ENCODE measurements at regions not wholly inside any gene's neighbourhood (a gene's known extent, or its start where the extent isn't known, plus 50 kb on each side); places are given as distances from the start of the nearest gene placed in this dataset.

DNA sequence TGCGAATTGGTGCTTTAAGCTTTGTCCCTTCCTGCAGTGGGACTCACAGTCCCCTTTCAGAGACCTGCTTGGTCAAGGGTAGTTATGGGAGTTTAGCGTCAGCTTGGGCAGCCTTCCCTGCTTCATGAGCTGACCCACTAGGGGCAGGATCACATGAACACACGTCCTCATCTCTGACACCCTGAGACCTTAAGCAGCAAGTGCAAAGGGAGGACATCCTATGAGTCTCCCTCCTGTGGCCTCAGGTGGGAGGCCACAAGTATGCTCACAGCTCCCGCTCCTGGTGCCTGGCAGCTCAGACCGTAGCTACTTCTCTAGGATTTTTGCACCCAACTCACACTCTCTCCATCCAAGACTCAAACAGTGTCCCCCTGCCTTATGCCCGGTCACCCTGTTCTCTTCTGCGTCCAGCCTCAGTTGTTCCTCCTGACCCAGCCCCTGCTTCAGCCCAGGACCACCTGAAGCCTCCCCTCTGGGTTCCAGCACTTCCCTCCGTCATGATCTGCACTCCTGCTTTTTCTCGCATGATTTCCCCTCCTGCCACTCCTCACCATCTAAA is 136.6 kb upstream of the FAM20C start:
- DNase-seq (ENCODE audit: low read depth, low spot score): no peak

DNA sequence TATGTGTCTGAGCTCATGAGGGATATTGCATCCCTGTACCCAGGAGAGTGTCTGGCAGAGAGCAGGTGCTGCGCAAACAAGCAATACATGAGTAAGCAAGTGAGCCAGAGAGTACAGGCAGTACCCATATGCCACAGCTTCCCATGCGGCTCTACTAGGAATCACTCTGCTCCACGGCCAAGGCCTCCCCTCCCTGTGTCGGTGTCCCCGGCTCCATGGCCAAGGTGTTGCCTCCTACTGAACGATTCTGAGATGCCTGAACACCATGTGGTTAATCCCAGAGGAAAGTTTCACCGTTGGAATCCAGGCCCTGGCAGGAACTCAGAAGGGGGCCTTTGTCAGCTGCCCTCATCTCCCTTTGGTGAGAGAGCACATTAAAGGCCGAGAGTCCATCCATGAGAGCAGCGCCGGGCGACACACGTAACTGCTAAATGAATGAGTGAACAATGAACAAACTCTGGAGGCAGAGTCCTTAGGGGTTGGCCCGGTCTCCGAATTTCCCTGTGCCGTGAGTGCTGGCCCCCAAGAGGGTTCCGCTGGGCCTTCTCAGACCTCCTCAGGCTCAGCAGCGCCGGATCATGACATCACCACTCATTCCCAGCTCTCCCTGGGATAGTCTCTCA is 136.0 kb upstream of the FAM20C start:
- no peak overlapping the region for H3K27ac ChIP-seq
- DNase-seq (ENCODE audit: low read depth, low spot score): no peak

More for the DNA sequence above, 136.6 kb upstream of the FAM20C start:
- H3K27ac ChIP-seq: no peak overlapping the region

DNA sequence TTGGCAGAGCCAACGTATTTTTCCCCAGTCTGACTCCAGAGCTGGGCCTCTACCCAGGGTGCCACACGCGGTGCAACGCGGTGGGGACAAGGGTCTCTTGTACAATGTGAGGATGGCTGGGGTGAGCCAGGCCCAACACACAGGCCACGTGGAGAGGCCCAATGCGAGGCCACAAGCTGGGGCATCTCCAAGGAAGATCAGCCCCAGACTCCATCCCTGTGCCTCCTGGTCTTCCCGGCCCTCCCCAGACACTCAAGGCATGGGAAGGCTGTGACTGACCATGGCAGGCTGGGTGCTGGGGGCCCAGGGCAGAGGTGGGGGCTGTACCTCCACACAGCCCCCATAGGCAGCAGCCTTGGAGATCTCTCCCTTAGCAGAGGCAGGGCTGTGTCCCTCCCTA is 135.3 kb upstream of the FAM20C start:
- H3K27ac ChIP-seq: no peak overlapping the region
- DNase-seq (ENCODE audit: low read depth, low spot score): no peak

DNA sequence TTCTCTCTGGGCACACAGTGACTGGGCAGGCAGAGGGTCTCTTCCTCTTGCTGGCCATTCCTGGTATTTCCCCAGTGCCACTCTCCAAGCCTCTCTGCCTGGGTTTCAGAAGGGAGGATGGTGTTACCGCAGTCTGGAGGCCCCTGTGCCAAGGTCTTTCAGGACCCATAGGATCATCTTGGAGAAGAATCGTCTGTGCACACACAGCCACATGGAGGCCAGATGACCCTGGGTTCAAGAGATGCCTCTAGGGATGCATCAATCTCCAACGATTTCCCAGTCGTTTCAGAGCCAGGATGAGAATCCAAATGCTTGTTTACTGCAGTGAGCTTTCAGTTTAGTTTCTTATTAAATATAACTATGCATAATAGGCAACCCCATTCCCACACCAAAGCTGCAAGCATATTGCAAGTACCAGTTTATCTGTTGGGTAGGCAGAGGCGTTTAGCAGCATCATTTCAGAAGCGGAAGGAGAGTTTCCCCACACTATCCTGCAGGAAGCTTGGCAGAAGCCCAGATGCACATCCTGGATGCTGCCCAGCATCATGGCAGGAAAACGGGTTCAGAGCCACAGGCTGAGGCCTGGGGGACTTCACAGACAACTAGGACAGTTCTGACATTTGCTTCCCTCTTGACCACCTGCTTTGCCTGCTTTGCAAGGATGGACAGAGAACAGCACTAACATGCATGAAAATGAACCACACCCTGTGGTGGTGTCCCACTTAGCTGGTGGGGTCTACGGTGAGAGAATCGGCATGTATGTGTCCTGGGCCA is 134.7 kb upstream of the FAM20C start:
- no peak overlapping the region for H3K27ac ChIP-seq
- DNase-seq (ENCODE audit: low read depth, low spot score): no peak

DNA sequence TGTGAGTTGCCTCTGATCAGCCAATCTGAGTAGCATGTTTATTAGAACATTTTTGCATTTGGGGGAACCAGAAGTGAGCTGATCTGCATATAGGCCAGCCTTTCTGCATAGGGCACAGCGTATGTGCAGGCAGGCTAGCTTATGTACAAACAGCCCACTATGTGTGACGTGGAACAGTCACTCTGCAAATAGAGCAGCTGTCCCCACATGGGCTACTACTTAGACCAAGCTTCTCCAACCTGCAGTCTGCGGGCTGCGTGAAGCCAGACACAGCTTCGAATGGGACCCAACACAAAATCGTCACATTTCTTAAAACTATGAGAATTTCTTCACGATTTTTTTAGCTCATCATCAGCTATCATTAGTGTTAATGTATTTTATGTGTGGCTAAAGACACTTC is 134.1 kb upstream of the FAM20C start:
- no peak overlapping the region for H3K27ac ChIP-seq
- DNase-seq (ENCODE audit: low read depth, low spot score): no peak

DNA sequence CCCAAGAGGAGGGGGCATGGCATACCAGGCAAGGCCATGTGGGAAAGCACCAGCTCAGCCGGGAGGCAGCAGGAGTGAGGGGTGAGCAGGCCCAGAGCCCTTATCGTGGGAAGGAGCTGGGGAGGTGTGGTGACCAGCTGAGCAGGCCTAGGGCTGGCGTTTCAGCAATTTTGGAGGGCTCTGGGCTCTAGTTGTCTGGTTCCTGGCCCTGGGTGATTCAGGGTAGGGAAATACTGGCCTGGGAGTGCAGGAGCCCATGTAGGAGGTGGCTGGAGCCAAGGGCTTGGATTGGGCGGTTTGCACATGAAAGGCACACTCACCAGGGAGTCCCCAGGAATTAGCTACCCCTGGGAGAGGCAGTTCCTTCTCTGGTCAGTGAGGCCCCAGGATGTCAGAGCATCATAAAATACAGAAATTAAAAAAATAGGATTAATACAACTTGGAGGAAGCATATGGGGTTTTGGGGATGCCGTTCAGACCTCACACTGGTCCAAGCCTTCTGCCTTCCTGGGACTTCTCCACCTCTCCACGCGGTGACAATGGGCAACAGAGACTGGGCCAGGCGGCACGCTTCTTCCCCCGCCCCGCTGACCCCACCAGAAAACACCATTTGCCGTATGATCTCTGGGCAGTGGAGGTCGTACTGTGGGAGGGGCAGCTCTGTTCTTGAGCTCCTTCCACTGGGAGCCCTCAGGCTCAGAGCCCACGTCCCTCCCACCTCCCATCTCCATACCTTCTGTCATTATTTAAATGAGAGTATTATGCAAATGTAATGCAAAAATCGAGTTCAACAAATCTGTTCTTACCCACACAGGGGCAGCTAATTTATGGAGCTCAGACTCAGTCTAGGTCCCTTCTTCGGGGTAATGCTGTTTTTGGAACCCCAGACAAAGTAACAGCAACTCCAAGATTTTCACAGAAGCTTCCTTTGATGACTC is 133.0 kb upstream of the FAM20C start:
- no peak for DNase-seq (ENCODE audit: low read depth, low spot score)
- no peak overlapping the region for H3K27ac ChIP-seq

DNA sequence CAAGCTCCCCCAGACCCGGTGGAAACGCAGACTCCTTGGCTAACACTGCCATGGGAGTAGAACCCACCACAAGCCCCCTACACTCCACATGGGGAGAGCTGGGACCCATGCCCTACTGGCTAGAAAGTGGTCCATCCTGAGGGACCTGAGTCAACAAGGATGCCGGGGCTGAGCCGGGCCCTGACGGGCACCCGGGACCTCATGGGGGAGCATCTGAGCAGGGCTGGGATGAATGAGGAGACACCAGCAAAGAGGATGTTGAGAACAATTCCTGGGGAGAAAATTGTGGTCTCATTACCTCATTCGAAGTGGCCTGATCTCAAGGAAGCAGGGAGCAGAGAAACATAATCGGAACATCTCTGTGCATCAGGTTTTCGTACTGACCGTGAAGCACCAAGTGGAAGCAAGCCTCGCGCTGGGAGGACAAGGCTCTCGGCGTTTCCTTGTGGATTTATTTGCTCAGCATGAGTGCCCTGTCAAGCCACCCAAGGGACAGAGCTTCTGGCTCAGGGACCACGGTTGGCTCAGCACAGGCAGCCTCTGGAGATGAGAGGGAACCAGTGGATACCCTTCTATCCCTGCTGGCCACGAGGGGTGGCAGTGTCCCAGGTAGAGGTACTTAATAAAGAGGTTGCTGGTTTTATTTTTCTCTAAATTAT is 132.2 kb upstream of the FAM20C start:
- no peak overlapping the region for H3K27ac ChIP-seq
- no peak for DNase-seq (ENCODE audit: low read depth, low spot score)

DNA sequence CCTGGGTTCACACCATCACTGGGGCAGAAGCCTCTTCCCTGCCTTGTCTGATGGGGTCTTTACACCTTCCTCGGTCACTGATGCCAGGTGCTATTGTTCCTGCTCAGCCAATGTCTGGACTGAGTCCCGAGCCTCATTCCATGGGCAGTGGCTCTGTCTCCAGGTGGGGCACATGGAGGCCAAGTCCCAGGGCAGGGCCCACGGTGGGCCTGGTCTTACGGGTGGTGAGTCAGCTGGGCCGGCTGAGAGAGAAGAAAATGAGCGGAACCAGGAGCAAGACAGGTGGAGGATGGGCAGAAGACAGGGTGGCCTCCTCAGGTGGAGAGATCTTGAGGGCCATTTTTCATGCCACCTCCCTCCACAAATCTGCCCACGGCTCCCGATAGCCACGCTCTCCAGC is 131.7 kb upstream of the FAM20C start:
- DNase-seq (ENCODE audit: low read depth, low spot score): no peak
- H3K27ac ChIP-seq: no peak overlapping the region

DNA sequence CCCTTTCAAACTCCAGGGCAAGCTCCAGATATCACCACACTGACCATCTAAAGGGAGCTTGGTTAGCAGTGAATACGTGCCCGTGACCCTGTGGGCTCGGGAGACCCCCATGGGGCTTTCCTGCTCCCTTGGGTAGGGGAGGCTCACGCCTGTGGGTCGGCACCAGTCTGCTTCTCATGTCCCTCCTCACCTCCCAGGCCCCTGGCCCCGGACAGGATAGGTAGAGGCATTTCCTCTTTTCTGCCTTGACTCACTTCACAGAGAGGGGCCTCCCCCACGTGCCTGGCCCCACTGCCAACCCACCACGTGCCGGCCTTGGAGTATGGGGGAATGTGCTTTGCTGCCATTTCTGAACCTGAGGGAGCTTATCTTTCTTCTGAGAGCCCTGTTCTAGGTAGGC is 131.3 kb upstream of the FAM20C start:
- no peak for DNase-seq (ENCODE audit: low read depth, low spot score)
- H3K27ac ChIP-seq: no peak overlapping the region

DNA sequence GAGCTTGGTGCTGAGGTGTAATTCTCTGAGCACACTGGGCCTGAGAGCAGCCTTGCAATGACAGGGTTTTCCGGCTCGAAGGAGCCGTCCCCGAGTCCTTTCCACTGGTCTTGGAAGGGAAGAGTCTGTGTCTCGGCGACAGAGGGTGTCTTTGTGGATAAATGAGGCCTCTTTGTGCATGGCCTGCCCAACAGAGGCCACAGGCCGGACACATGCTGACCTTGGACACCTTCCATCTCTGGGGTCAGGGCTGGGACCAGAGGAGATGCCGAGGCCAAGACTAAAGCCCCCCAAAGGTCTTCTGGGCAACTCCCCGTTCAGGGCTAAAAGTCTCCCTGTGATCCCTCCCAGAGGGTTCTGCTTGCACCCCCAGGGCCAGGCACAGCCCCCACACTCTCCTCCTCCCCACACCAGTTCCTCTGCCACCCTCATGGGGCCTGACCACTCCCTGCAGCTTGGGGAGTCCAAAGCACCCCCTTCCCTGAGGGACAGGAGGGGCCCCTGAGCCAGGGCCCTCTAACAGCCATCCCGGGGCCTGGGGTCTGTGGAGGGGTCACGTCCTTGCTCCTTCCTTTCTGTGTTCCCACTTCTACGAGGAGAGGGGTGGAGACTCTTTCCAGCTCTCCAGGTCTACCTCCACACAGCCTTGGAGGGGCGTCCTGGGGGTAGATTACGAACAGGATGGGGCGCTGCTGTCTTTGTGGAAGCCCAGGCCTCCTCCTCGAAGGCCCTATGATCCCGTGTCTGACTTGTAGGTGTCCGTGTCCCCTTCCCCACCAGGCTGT is 130.6 kb upstream of the FAM20C start:
- no peak overlapping the region for H3K27ac ChIP-seq
- DNase-seq (ENCODE audit: low read depth, low spot score): no peak

DNA sequence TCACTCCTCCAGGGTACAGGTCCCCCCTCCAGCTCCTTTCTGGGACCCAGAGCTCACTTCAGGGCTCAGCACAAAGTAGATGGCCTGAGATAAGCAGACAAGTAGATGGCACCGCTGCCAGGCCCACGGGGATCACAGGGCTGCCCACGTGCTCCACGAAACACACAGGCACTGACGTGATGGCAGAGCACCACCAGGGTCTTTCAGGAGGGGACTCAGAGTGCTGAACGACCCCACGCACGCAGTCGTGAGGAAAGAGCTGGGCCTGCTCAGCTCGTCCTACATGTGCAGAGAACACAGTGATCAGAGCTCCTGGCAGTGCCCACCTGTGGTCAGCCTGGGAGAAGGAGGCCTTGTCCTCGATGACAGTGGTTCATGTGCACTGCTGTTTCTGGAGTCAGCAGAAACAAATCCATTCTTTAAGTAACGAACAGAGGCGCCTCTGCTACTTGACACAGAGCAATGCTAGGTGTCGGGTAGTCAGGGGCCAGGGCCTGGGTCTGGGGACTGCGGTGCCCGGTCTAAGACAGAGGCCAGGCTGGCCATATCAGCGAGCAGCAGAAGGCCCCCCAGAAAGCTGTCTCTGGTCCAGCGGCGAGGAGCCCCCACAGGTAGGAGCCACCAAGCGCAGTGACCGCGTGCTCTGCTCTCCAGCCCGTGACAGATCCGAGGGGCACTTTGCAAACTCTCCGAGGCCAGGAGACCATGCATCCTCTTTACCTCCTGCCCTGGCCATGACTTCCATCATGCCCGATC is 129.8 kb upstream of the FAM20C start:
- DNase-seq (ENCODE audit: low read depth, low spot score): no peak

DNA sequence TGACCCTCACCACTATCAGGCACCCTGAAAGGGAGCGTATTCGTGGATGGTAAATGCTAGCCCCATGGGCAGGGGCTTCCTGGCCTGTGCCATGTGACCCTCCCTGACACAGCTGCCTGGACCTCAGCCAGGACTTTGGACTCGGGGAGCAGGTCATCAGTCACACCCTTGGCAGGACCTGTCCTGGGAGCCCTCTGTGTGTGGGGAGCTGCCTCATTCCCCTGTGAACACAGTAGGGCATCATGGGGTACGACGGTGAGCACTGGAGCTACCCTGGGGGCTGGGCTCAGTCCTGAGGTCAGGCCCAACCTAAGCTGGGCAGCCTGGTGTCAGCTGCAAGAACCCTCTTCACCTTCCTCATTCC is 129.3 kb upstream of the FAM20C start:
- no peak for DNase-seq (ENCODE audit: low read depth, low spot score)
- no peak overlapping the region for H3K27ac ChIP-seq

More for the DNA sequence above, 129.8 kb upstream of the FAM20C start:
- H3K27ac ChIP-seq: no peak overlapping the region

DNA sequence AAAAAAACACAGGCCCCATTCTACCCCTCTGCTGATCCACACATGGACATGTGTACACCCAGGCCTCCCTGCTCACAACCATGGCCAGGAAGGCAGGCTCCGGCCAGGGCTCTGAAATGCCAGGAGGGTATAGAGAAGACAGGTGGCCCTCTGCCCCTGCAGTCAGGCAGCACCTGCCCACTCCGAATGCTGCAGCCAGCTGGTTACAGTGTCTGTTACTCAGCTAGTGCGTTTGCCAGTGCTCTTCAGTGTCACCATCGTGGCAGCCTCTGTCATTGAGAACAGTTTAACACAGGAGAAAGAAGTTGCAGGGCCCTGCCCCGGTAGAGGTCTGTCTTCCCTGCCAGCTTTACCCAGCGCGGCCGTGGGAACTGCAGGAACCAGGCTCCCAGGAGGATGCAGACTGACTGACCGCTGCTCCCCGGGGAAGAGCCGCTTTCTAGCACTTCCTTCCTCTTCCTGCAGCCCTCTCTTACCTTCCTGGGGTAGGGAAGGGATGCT is 128.8 kb upstream of the FAM20C start:
- no peak for DNase-seq (ENCODE audit: low read depth, low spot score)
- no peak overlapping the region for H3K27ac ChIP-seq

DNA sequence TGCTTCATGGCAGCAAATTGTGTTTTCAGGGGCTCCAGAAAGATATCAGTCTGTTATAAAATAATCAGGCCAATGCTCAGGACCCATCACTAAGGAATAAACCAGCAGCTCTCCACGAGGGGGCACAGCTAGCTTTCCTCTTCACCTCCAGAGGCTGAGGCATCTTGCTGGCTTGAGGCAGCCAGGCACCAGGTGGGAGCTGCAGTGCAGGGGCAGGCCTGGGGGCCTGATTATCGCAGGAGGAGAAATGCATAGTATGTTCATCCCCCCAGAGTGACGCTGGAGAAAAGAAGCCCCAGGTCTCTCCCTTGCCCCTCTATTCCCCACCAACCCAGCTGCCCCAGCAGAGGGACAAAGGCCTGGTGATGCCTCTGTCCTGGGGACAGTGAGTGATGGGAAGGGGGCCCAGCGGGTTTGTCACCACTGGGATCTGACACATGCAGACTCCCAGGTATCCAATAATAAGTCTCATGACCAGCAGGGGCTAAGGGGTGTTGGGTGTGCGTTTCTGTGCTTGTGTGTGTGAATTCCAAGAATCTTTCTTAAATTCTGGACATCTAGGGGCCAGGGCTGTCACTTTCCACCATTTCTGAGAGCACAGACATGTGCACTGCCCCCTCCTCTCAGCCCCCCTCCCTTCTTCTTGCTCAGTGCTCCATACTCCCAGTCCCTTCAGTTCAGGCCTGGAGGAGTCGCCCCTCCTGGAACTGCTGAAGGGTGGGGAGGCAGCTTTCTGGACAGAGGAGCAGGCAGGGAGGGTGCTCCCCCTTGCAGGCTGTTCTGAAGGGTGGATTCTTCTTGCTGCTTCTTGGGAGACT is 128.1 kb upstream of the FAM20C start:
- no peak for DNase-seq (ENCODE audit: low read depth, low spot score)
- no peak overlapping the region for H3K27ac ChIP-seq

DNA sequence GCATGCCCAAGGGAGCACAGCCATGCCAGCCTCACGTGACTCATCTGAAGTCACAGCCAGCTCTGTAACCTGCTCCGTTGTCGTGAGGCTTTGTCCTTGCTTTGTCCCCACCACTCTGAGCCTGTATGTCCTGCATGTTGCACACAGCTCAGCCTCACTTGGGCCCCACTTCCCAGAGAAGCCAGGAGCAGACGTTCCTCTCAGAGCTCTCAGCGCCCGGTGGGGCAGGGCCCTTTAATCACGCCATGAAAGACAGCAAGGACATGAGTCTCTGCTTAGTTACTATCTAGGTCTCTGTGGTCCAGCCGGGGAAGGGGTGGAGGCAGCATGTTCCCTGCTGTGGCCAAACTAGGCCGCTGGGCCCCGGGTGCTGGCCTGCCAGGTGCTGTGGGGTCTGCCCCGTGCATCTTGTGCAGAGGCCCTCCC is 127.4 kb upstream of the FAM20C start:
- DNase-seq (ENCODE audit: low read depth, low spot score): no peak
- H3K27ac ChIP-seq: no peak overlapping the region

DNA sequence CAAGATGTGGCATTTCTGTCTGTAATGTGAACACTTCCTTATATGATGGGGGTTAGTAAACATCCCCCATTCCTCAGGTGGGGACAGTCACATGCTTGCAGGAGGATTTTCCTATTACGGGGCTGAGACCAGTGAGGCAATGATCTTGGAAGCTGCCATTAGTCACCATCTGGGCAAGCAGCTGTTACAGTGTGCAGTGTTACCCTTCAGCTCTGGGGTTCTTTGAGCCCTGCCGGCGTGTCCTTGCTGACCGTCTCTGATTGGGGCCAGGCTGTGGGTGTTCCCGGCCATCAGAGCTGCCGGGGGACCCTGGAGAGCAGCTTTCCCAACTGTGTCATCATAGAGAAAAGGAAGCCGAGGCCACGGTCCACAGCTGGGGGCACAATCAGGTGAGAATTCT is 126.8 kb upstream of the FAM20C start:
- no peak overlapping the region for H3K27ac ChIP-seq
- no peak for DNase-seq (ENCODE audit: low read depth, low spot score)

DNA sequence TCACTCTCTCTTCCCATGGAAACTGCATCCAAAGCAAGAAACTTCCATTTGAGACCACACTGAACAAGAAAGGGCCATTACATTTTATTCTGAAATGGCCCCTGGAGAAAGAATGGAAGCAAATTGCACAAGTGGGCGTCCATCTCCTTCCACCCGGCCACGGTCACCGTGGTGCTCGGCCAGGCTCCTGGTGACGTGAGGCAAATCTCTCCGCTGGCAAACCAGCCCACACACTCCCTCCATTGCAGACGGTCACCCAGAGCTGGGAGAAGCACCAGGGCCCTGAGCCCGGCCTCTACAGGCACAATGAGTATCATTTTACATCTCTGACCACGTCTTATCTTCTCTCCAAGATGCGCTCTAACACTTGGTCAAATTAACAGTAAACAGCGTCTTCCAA is 126.1 kb upstream of the FAM20C start:
- no peak overlapping the region for H3K27ac ChIP-seq
- DNase-seq (ENCODE audit: low read depth, low spot score): no peak

DNA sequence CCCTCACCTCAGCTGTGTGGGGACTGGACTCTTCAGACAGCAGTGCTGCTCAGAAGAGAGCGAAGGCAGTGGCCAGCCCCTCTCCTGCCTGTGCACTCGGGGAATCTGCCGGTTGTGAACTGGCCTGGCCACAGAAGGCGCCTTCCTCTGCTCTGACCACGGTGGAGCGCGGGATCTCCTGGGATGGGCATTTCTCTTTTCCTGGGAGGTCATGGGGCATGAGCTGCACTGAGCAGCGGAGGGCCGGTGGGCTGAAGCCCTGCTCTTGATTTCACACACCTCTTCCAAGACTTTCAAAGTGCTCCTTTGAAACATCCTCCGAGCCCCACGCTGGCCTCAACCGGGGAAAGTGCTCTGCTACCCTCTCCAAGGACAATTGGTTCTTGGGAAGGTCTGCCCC is 125.6 kb upstream of the FAM20C start:
- DNase-seq (ENCODE audit: low read depth, low spot score): no peak
- no peak overlapping the region for H3K27ac ChIP-seq

Measured in epithelial cell of prostate (primary cell).